Fibroblast of the aortic adventitia (primary cell): ENCODE measurements at regions not wholly inside any gene's neighbourhood (a gene's known extent, or its start where the extent isn't known, plus 50 kb on each side); places are given as distances from the start of the nearest gene placed in this dataset.
"Not testable (repeated sequence)": the region's sequence is repeated elsewhere in the genome, so short reads cannot be mapped to it uniquely, and the experiment has no call there.

Source experiments
- DNase-seq: peaks from one replicate; pipeline ENCODE4 v3.0.0-alpha.2; 2010; ENCODE audit warnings: low read depth
- H3K4me3 ChIP-seq: 2 replicates; pipeline ENCODE4 v1.5.1; 2011; ENCODE audit warnings: low read depth, mild to moderate bottlenecking, control low read depth, low read length, moderate library complexity
- CTCF ChIP-seq: IDR thresholded peaks from 2 replicates; pipeline ENCODE4 v1.5.1; 2011; ENCODE audit warnings: mild to moderate bottlenecking, low read length, control low read depth, inconsistent platforms; ENCODE audit not compliant: insufficient read depth

- DNase-seq = no peak
- no peak overlapping the region for H3K4me3 ChIP-seq
- no peak for TF ChIP-seq CTCF
Observed at GRCh38 chr1:208485512-208485911, 241.3 kb upstream of the PLXNA2 start.

GRCh38 chr1:208486677-208487076, 242.5 kb upstream of the PLXNA2 start:
- H3K4me3 ChIP-seq = no peak overlapping the region
- TF ChIP-seq CTCF = no peak
- DNase-seq = no peak

- H3K4me3 ChIP-seq, DNase-seq: not testable (repeated sequence)
Observed at GRCh38 chr1:208488432-208488831, 244.2 kb upstream of the PLXNA2 start.

- no peak for TF ChIP-seq CTCF
- H3K4me3 ChIP-seq = no peak overlapping the region
- no peak for DNase-seq
Observed at GRCh38 chr1:208496467-208497371, 252.5 kb upstream of the PLXNA2 start.

- TF ChIP-seq CTCF = no peak
- DNase-seq = no peak
- H3K4me3 ChIP-seq = no peak overlapping the region
Observed at GRCh38 chr1:208497866-208498541, 253.8 kb upstream of the PLXNA2 start.

- H3K4me3 ChIP-seq = no peak overlapping the region
- DNase-seq = no peak
- TF ChIP-seq CTCF = no peak
Observed at GRCh38 chr1:208499026-208499425, 254.8 kb upstream of the PLXNA2 start.

GRCh38 chr1:208499601-208500000, 255.4 kb upstream of the PLXNA2 start:
- H3K4me3 ChIP-seq = no peak overlapping the region
- no peak for TF ChIP-seq CTCF
- DNase-seq = no peak
